PC-9 (cell line): ENCODE measurements at regions not wholly inside any gene's neighbourhood (a gene's known extent, or its start where the extent isn't known, plus 50 kb on each side); places are given as distances from the start of the nearest gene placed in this dataset.

Source experiments
- BruUV-seq: library from RNA; stranded (reverse); fragments of 400-500 nt; replicated peaks from 2 replicates; lab custom pipeline; 2021; lab: Mats Ljungman, UMichigan
- CTCF ChIA-PET: fragments of 300-600 bp; sonication (Branson Sonifier 250); formaldehyde crosslinking; loops from one replicate; lab custom pipeline; 2022; ENCODE audit warnings: antibody characterized with exemption; lab: Charles Lee
- POLR2A ChIA-PET: fragments of 300-600 bp; sonication (Branson Sonifier 250); formaldehyde crosslinking; loops from one replicate; lab custom pipeline; 2022; ENCODE audit warnings: antibody characterized with exemption; ENCODE audit not compliant: unreplicated experiment; lab: Charles Lee
- DNase-seq, 2 experiments: peaks; one replicate each; pipeline versions ENCODE4 v3.0.0 to v3.0.0-alpha.2; 2015 to 2022; ENCODE audit warnings: mixed read lengths in 1 of 2
- H2AFZ ChIP-seq: fragments of 200-600 bp; sonication (generic); 2 replicates; pipeline ENCODE4 v1.8.1; 2017; ENCODE audit warnings: antibody characterized with exemption
- H3F3A ChIP-seq: fragments of 200-600 bp; sonication (generic); 2 replicates; pipeline ENCODE4 v1.8.1; 2017; ENCODE audit warnings: antibody characterized with exemption, mild to moderate bottlenecking, low read depth; ENCODE audit not compliant: insufficient read depth
- H3K27ac ChIP-seq: fragments of 200-600 bp; sonication (generic); 2 replicates; pipeline ENCODE4 v1.6.1; 2016; ENCODE audit warnings: mixed run types
- H3K27me3 ChIP-seq: fragments of 200-600 bp; sonication (generic); 2 replicates; pipeline ENCODE4 v1.6.1; 2016; ENCODE audit warnings: low read depth, mixed run types; ENCODE audit not compliant: insufficient read depth
- H3K36me3 ChIP-seq: fragments of 200-600 bp; sonication (generic); 2 replicates; pipeline ENCODE4 v1.6.1; 2016; ENCODE audit warnings: low read depth, mixed run types
- H3K4me1 ChIP-seq: fragments of 200-600 bp; sonication (generic); replicated peaks from 2 replicates; pipeline ENCODE4 v1.6.1; 2016; ENCODE audit warnings: mixed run types; ENCODE audit not compliant: insufficient read depth
- H3K4me2 ChIP-seq: fragments of 200-600 bp; sonication (generic); 2 replicates; pipeline ENCODE4 v1.6.1; 2017; ENCODE audit warnings: mixed run types
- H3K4me3 ChIP-seq: fragments of 200-600 bp; sonication (generic); 2 replicates; pipeline ENCODE4 v1.6.1; 2016; ENCODE audit warnings: mixed run types
- H3K79me2 ChIP-seq: fragments of 200-600 bp; sonication (generic); 2 replicates; pipeline ENCODE4 v1.6.1; 2017; ENCODE audit warnings: low read depth, mixed run types
- H3K9me2 ChIP-seq: fragments of 200-600 bp; sonication (generic); 2 replicates; pipeline ENCODE4 v1.8.1; 2017; ENCODE audit warnings: mild to moderate bottlenecking; ENCODE audit not compliant: insufficient read depth
- H3K9me3 ChIP-seq: fragments of 200-600 bp; sonication (generic); 2 replicates; pipeline ENCODE4 v1.8.1; 2016; ENCODE audit warnings: low read depth; ENCODE audit not compliant: insufficient read depth
- H4K20me1 ChIP-seq: fragments of 200-600 bp; sonication (generic); 2 replicates; pipeline ENCODE4 v1.8.1; 2017; ENCODE audit not compliant: insufficient read depth
- CTCF ChIP-seq: fragments of 200-600 bp; sonication (generic); conservative IDR thresholded peaks from 2 replicates; pipeline ENCODE4 v1.6.1; 2017; ENCODE audit warnings: mixed run types, antibody characterized with exemption, mild to moderate bottlenecking, moderate library complexity
- EZH2 ChIP-seq: fragments of 200-600 bp; sonication (generic); IDR thresholded peaks from 2 replicates; pipeline ENCODE4 v1.8.0; 2017; ENCODE audit warnings: antibody characterized with exemption, low read depth
- intact Hi-C: fragments of 100-400 bp; cut with micrococcal nuclease; formaldehyde crosslinking; loops from one replicate; pipeline ENCODE4 v1.10.0; 2022; ENCODE audit not compliant: unreplicated experiment

GRCh38 chr11:88414981-88415413 is 77.5 kb upstream of the CTSC start:
- no peak for TF ChIP-seq EZH2
- no peak for TF ChIP-seq CTCF
- H3K4me2 ChIP-seq: peak overlapping the region; percentile 58
- CTCF ChIA-PET: no interaction called here
- intact Hi-C loops: loop anchor here (5.0 kb wide), 1 partner anchor 78 kb away; the partner anchor contains the start of gene CTSC
- peak overlapping the region; percentile 63 for H3K27ac ChIP-seq
- BruUV-seq: no TSS peak
- DNase-seq: peak; percentile 22 to 87
- H3K27me3 ChIP-seq: no peaks in the 10 kb centered on the region
- no peaks in the 10 kb centered on the region for H3K79me2 ChIP-seq
- H4K20me1 ChIP-seq: no peaks in the 10 kb centered on the region
- H3K9me3 ChIP-seq: no peaks in the 10 kb centered on the region
- POLR2A ChIA-PET: no interaction called here
- no peak overlapping the region for H3K4me3 ChIP-seq
- H3K36me3 ChIP-seq: no peaks in the 10 kb centered on the region
- no peaks in the 10 kb centered on the region for H3K9me2 ChIP-seq
- H3K4me1 ChIP-seq: peaks cover 67% of the 10 kb centered on the region
- peak overlapping the region; percentile 46; the same call in 1 of the 2 replicates for H2AFZ ChIP-seq
- H3F3A ChIP-seq: peaks cover 59% of the 10 kb centered on the region

- ChIA-PET CTCF (no interaction called here), POLR2A (interaction anchor here (0.6 kb wide), 1 partner anchor 30 kb away, joined by 4 read pairs; no protein-coding TSS in a partner anchor)
- Histone ChIP-seq H3K4me2 (peak overlapping the region; percentile 58), H2AFZ (no peak overlapping the region), H3K4me1 (peaks cover 69% of the 10 kb centered on the region), H3K79me2 (no peaks in the 10 kb centered on the region), H3K27me3 (no peaks in the 10 kb centered on the region), H3K4me3 (no peak overlapping the region), H4K20me1 (no peaks in the 10 kb centered on the region), H3K9me3 (no peaks in the 10 kb centered on the region), H3K36me3 (no peaks in the 10 kb centered on the region), H3K9me2 (no peaks in the 10 kb centered on the region), H3K27ac (peak overlapping the region; percentile 63), H3F3A (peaks cover 62% of the 10 kb centered on the region)
- TF ChIP-seq EZH2: no peak
- no peak for TF ChIP-seq CTCF
- DNase-seq: peak; percentile 18 to 45
- intact Hi-C loops: no loop called here
- BruUV-seq: no TSS peak
Measured at GRCh38 chr11:88414385-88414861, 76.9 kb upstream of the CTSC start.

GRCh38 chr11:88411265-88411664 is 73.7 kb upstream of the CTSC start:
- TF ChIP-seq CTCF (no peak), EZH2 (no peak)
- peak overlapping the region; percentile 59 for H3K4me2 ChIP-seq
- H3K27me3 ChIP-seq: no peaks in the 10 kb centered on the region
- H2AFZ ChIP-seq: no peak overlapping the region
- CTCF ChIA-PET: no interaction called here
- peaks cover 48% of the 10 kb centered on the region for H3F3A ChIP-seq
- BruUV-seq: no TSS peak
- peak overlapping the region; percentile 5; the same call in 1 of the 2 replicates for H3K4me3 ChIP-seq
- H3K79me2 ChIP-seq: no peaks in the 10 kb centered on the region
- no peaks in the 10 kb centered on the region for H3K9me2 ChIP-seq
- POLR2A ChIA-PET: interaction anchor here (0.6 kb wide), 1 partner anchor 1784 kb away, joined by 4 read pairs; no protein-coding TSS in a partner anchor
- peak overlapping the region; percentile 71 for H3K27ac ChIP-seq
- intact Hi-C loops: no loop called here
- H4K20me1 ChIP-seq: no peaks in the 10 kb centered on the region
- no peaks in the 10 kb centered on the region for H3K9me3 ChIP-seq
- no peaks in the 10 kb centered on the region for H3K36me3 ChIP-seq
- peaks cover 51% of the 10 kb centered on the region for H3K4me1 ChIP-seq
- DNase-seq: peak in 1 of 2 experiments; percentile 83
